Activated CD8-positive, alpha-beta T cell treated with anti-CD3 and anti-CD28 coated beads, Interleukin-2, amount 10 ng/mL, durations not matched to agents 7 days and 5 days (primary cell): ENCODE measurements at regions not wholly inside any gene's neighbourhood (a gene's known extent, or its start where the extent isn't known, plus 50 kb on each side); places are given as distances from the start of the nearest gene placed in this dataset.
"Not testable (repeated sequence)": the region's sequence is repeated elsewhere in the genome, so short reads cannot be mapped to it uniquely, and the experiment has no call there.

Source experiments
- ATAC-seq: fragments of 150-1000 bp; cut with Tn5 transposase; one replicate; pipeline ENCODE4 v1.10.0; 2021; ENCODE audit warnings: moderate library complexity
- CTCF ChIA-PET: fragments of 350-600 bp; sonication (Branson Sonifier 250); formaldehyde crosslinking; loops from one replicate; lab custom pipeline; 2021; ENCODE audit warnings: antibody characterized with exemption; lab: Charles Lee
- POLR2A ChIA-PET: fragments of 350-600 bp; sonication (Branson Sonifier 250); formaldehyde crosslinking; loops from one replicate; lab custom pipeline; 2021; ENCODE audit warnings: antibody characterized with exemption; lab: Charles Lee
- DNase-seq: peaks from one replicate; pipeline ENCODE4 v3.0.0-alpha.2; 2020
- H3K27ac Mint-ChIP-seq: one replicate; pipeline ENCODE4 v1.8.0; 2021; ENCODE audit warnings: mild to moderate bottlenecking, mixed read lengths
- H3K27me3 Mint-ChIP-seq: one replicate; pipeline ENCODE4 v1.8.0; 2021; ENCODE audit warnings: low read depth, mixed read lengths
- H3K36me3 Mint-ChIP-seq: one replicate; pipeline ENCODE4 v1.8.0; 2021; ENCODE audit warnings: low read depth, mixed read lengths
- H3K4me1 Mint-ChIP-seq: one replicate; pipeline ENCODE4 v1.8.0; 2021; ENCODE audit warnings: low read depth, mixed read lengths
- H3K4me3 Mint-ChIP-seq: one replicate; pipeline ENCODE4 v1.8.0; 2021; ENCODE audit warnings: mild to moderate bottlenecking, mixed read lengths
- H3K9me3 Mint-ChIP-seq: one replicate; pipeline ENCODE4 v1.8.0; 2022; ENCODE audit warnings: mixed read lengths; ENCODE audit not compliant: insufficient read depth

GRCh38 chr20:20796766-20797440 is 84.5 kb upstream of the RALGAPA2 start:
- Mint-ChIP-seq H3K4me3 (no peak overlapping the region), H3K36me3 (no peaks in the 10 kb centered on the region), H3K9me3 (no peaks in the 10 kb centered on the region), H3K27ac (no peak overlapping the region), H3K4me1 (no peaks in the 10 kb centered on the region), H3K27me3 (peaks cover 4% of the 10 kb centered on the region)
- no peak for ATAC-seq
- DNase-seq: no peak
- ChIA-PET POLR2A (no interaction called here), CTCF (no interaction called here)

GRCh38 chr20:20795721-20796120 is 83.3 kb upstream of the RALGAPA2 start:
- no peak for DNase-seq
- Mint-ChIP-seq H3K36me3 (no peaks in the 10 kb centered on the region), H3K4me1 (no peaks in the 10 kb centered on the region), H3K27ac (no peak overlapping the region), H3K4me3 (no peak overlapping the region), H3K9me3 (no peaks in the 10 kb centered on the region), H3K27me3 (peaks cover 4% of the 10 kb centered on the region)
- ATAC-seq: no peak
- ChIA-PET POLR2A (interaction anchor here (0.7 kb wide), 1 partner anchor 131 kb away, joined by 3 read pairs; no protein-coding TSS in a partner anchor), CTCF (no interaction called here)

GRCh38 chr20:20795119-20795518 is 82.7 kb upstream of the RALGAPA2 start:
- POLR2A ChIA-PET: no interaction called here
- H3K4me3 Mint-ChIP-seq: no peak overlapping the region
- no peaks in the 10 kb centered on the region for H3K4me1 Mint-ChIP-seq
- H3K36me3 Mint-ChIP-seq: no peaks in the 10 kb centered on the region
- DNase-seq (no peak), ATAC-seq (no peak)
- CTCF ChIA-PET: no interaction called here
- no peaks in the 10 kb centered on the region for H3K9me3 Mint-ChIP-seq
- H3K27me3 Mint-ChIP-seq: peaks cover 4% of the 10 kb centered on the region
- no peak overlapping the region for H3K27ac Mint-ChIP-seq

GRCh38 chr20:20793591-20793990 is 81.1 kb upstream of the RALGAPA2 start:
- H3K27me3 Mint-ChIP-seq: peaks cover 4% of the 10 kb centered on the region
- ATAC-seq: no peak
- no peaks in the 10 kb centered on the region for H3K36me3 Mint-ChIP-seq
- ChIA-PET POLR2A (no interaction called here), CTCF (no interaction called here)
- DNase-seq: no peak
- no peaks in the 10 kb centered on the region for H3K4me1 Mint-ChIP-seq
- H3K9me3 Mint-ChIP-seq: no peaks in the 10 kb centered on the region
- H3K27ac Mint-ChIP-seq: no peak overlapping the region
- H3K4me3 Mint-ChIP-seq: no peak overlapping the region

GRCh38 chr20:20791664-20792568 is 79.5 kb upstream of the RALGAPA2 start:
- DNase-seq (no peak), ATAC-seq (no peak)
- no peaks in the 10 kb centered on the region for H3K4me1 Mint-ChIP-seq
- H3K36me3 Mint-ChIP-seq: no peaks in the 10 kb centered on the region
- H3K4me3 Mint-ChIP-seq: no peak overlapping the region
- no peaks in the 10 kb centered on the region for H3K9me3 Mint-ChIP-seq
- no peak overlapping the region for H3K27ac Mint-ChIP-seq
- ChIA-PET POLR2A (no interaction called here), CTCF (no interaction called here)
- H3K27me3 Mint-ChIP-seq: peaks cover 7% of the 10 kb centered on the region

GRCh38 chr20:20788308-20788707 is 75.9 kb upstream of the RALGAPA2 start:
- no peaks in the 10 kb centered on the region for H3K4me1 Mint-ChIP-seq
- ATAC-seq (no peak), DNase-seq (no peak)
- ChIA-PET POLR2A (no interaction called here), CTCF (no interaction called here)
- H3K27me3 Mint-ChIP-seq: peaks cover 4% of the 10 kb centered on the region
- H3K36me3 Mint-ChIP-seq: no peaks in the 10 kb centered on the region
- no peak overlapping the region for H3K27ac Mint-ChIP-seq
- no peak overlapping the region for H3K4me3 Mint-ChIP-seq
- H3K9me3 Mint-ChIP-seq: no peaks in the 10 kb centered on the region

- no peaks in the 10 kb centered on the region for H3K4me1 Mint-ChIP-seq
- no peak overlapping the region for H3K4me3 Mint-ChIP-seq
- H3K9me3 Mint-ChIP-seq: no peaks in the 10 kb centered on the region
- POLR2A ChIA-PET: no interaction called here
- no peak overlapping the region for H3K27ac Mint-ChIP-seq
- no peaks in the 10 kb centered on the region for H3K36me3 Mint-ChIP-seq
- no peak for DNase-seq
- CTCF ChIA-PET: no interaction called here
- no peak for ATAC-seq
- H3K27me3 Mint-ChIP-seq: peaks cover 3% of the 10 kb centered on the region
Observed at GRCh38 chr20:20786428-20786827, 74.0 kb upstream of the RALGAPA2 start.

GRCh38 chr20:20785226-20785625 is 72.8 kb upstream of the RALGAPA2 start:
- H3K4me1 Mint-ChIP-seq: no peaks in the 10 kb centered on the region
- no peak overlapping the region for H3K27ac Mint-ChIP-seq
- no peaks in the 10 kb centered on the region for H3K36me3 Mint-ChIP-seq
- H3K4me3 Mint-ChIP-seq: no peak overlapping the region
- ChIA-PET CTCF (no interaction called here), POLR2A (no interaction called here)
- DNase-seq: no peak
- peaks cover 8% of the 10 kb centered on the region for H3K27me3 Mint-ChIP-seq
- no peaks in the 10 kb centered on the region for H3K9me3 Mint-ChIP-seq
- ATAC-seq: no peak

- CTCF ChIA-PET: interaction anchor here (0.7 kb wide), 1 partner anchor 10 kb away, joined by 3 read pairs; no protein-coding TSS in a partner anchor
- not testable (repeated sequence) for H3K4me3 Mint-ChIP-seq, ATAC-seq, H3K4me1 Mint-ChIP-seq, H3K36me3 Mint-ChIP-seq, H3K27ac Mint-ChIP-seq, H3K9me3 Mint-ChIP-seq, DNase-seq
- POLR2A ChIA-PET: interaction anchor here (0.6 kb wide), 1 partner anchor 182 kb away, joined by 4 read pairs; no protein-coding TSS in a partner anchor
- peaks cover 12% of the 10 kb centered on the region for H3K27me3 Mint-ChIP-seq
Observed at GRCh38 chr20:20784450-20784849, 72.0 kb upstream of the RALGAPA2 start.

- no peak overlapping the region for H3K4me3 Mint-ChIP-seq
Observed at GRCh38 chr20:20783450-20783849, 71.0 kb upstream of the RALGAPA2 start.

GRCh38 chr20:20782755-20783154 is 70.3 kb upstream of the RALGAPA2 start:
- DNase-seq (no peak), ATAC-seq (no peak)
- Mint-ChIP-seq H3K9me3 (no peaks in the 10 kb centered on the region), H3K27ac (no peak overlapping the region), H3K4me3 (no peak overlapping the region), H3K36me3 (no peaks in the 10 kb centered on the region), H3K4me1 (no peaks in the 10 kb centered on the region), H3K27me3 (peaks cover 14% of the 10 kb centered on the region)
- ChIA-PET CTCF (no interaction called here), POLR2A (no interaction called here)

More at GRCh38 chr20:20783450-20783849, 71.0 kb upstream of the RALGAPA2 start:
- POLR2A ChIA-PET: no interaction called here
- CTCF ChIA-PET: no interaction called here
- no peak for DNase-seq
- no peaks in the 10 kb centered on the region for H3K9me3 Mint-ChIP-seq
- peaks cover 14% of the 10 kb centered on the region for H3K27me3 Mint-ChIP-seq
- H3K27ac Mint-ChIP-seq: no peak overlapping the region
- no peaks in the 10 kb centered on the region for H3K4me1 Mint-ChIP-seq
- ATAC-seq: no peak
- H3K36me3 Mint-ChIP-seq: no peaks in the 10 kb centered on the region

GRCh38 chr20:20782231-20782630 is 69.8 kb upstream of the RALGAPA2 start:
- DNase-seq (no peak), ATAC-seq (no peak)
- H3K9me3 Mint-ChIP-seq: no peaks in the 10 kb centered on the region
- no peak overlapping the region for H3K27ac Mint-ChIP-seq
- H3K4me3 Mint-ChIP-seq: no peak overlapping the region
- H3K36me3 Mint-ChIP-seq: no peaks in the 10 kb centered on the region
- ChIA-PET CTCF (no interaction called here), POLR2A (no interaction called here)
- peaks cover 12% of the 10 kb centered on the region for H3K27me3 Mint-ChIP-seq
- H3K4me1 Mint-ChIP-seq: no peaks in the 10 kb centered on the region
